ENCODE measurements at regions not wholly inside any gene's neighbourhood (a gene's known extent, or its start where the extent isn't known, plus 50 kb on each side); places are given as distances from the start of the nearest gene placed in this dataset.
"Not testable (repeated sequence)": the region's sequence is repeated elsewhere in the genome, so short reads cannot be mapped to it uniquely, and the experiment has no call there.

DNA sequence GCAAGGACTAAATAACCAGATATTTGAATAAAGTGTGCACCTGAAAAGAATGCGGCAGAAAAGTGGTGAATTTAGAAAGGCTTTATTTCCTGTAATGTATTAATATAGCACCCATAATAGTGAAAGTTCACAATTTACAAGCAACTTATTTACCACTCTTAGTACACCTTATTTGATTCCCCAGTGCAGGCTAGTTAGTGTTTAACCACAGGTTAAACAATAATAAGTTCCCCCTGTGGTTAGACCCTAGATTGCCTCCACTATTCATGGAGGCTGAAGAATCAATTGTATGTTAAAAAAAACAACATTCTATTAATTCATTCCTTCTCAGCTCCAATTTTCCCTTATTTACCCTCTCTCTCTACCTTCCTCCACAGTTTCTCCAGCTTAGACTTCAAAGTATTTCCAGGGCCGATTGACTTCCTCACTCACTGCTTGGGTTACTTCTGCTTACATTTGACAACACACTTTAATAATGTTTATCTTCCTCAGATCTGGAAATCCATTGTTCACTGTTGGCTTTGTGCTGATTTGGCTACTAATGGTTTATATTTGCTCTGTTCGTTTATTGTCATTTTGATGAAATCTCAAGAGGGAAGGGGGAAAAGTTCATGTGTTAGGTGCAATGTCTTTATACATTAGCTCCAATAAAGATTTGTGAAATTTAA is 796.3 kb downstream of the BRINP3 start:
- DNase-seq: no peak

DNA sequence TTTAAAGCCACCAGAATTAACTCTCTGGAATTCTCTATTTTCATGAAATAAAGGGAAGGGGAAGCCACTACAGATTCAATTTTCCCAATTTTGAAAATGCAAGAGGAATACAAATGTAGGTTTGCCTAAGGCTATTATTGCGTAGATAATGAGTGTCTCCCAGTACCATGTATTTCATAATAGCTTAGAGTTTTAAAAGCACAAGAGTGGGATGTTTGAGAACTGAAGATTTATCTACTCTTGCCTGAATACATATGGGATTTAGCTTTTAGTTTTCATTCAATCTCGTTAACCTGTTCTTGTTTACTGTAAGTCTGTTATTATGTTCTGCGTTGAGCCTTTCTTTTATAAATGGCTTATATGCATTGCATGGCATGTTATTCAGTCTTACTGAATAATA is 795.1 kb downstream of the BRINP3 start:
- DNase-seq: no peak

DNA sequence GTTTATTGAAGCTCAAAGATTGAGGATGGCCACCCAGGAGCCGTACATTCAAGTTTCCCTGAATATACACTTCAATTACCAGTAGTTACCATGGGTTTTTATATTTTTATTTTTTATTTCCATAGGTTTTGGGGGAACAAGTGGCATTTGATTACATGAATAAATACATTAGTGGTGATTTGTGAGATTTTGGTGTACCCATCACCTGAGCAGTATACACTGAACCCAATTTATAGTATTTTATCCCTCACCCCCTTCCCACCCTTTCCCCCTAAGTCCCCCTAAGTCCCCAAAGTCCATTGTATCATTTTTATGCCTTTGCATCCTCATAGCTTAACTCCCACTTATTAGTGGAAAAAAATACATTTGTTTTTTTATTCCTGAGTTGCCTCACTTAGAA is 791.4 kb downstream of the BRINP3 start:
- no peak for DNase-seq

DNA sequence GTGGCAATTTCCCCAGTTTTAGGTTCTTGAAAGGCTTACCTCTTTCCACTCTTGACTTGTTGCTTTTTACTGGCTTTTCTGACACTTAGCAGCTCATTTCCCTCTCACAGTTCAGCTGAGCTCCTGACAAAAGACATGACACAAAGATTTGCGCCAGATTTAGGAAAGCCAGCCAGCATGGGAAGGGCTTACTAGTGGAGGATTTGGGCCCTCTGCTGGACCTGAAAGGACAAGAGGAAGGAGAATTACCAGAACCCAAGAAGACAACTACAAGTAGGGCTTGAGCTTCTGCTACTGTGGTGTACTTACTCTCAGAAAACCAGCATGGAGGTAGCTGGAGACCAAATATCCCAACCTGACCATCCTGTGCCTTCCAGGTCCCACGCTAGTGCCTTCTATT is 784.5 kb downstream of the BRINP3 start:
- DNase-seq: peak; percentile 3

DNA sequence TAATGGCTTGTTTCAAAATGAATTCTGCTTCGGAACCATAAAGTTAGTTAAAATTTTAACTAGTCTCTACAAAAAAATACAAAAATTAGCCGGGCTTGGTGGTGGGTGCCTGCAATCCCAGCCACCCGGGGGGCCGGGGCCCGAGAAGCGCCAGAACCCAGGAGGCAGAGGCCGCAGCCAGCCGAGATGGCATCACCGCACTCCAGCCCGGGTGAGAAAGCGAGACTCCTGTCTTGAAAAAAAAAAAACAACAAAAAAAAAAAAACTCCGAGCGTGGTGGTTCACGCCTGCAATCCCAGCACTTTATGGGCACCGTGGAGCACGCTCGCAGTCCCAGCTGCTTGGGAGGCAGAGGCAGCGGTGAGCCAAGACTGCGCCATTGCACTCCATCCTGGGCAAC is 781.4 kb downstream of the BRINP3 start:
- no peak for DNase-seq

DNA sequence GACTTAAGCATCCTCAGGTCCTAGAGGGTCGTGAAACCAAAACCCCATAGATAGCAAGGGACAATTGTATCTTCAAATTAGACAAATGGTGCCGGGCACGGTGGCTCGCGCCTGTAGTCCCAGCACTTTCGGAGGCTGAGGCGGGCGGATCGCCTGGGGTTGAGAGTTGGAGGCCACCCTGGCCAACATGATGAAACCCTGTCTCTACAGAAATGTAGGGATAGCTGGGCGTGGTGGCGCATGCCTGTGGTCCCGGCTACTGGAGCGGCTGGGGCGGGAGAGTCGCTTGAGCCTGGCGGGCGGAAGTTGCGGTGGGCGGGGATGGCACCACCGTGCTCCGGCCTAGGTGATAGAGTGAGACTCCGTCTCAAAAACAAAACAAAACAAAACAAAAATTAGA is 780.6 kb downstream of the BRINP3 start:
- no peak for DNase-seq

DNA sequence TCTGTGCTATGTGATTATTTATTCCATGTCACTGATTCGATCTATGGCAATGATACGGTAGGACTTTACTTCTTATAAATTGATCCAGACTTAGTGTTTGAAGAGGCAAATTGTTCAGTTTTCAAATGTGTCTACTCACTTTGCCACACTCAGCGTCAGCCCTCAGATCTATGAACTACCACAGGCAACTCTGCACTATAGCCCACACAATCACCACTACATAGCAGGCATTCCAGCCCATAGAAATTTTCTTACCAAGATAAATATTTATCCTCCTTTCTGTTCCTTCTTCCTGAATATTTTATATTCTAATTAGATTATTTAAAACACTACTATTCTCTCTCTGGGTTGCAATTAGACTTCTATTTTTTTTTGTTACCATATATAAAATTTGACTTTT is 776.1 kb downstream of the BRINP3 start:
- DNase-seq: no peak

DNA sequence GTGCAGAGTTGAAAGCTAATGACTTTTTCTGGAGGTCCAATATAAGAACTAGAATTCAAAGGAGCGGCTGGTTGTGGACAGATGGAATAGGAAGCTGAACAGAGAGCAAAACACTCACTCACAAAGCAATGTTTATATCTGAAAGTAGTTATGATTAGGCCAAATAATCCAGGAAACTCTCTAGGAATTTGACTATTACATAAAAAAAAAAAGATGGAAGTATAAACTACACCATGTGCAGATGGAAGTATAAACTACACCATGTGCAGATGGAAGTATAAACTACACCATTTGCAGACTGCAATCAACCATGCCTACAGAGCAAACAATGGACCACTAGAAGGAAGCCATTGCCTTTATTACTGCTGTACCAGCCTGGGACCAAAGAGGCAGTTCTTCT is 771.1 kb downstream of the BRINP3 start:
- DNase-seq: no peak

DNA sequence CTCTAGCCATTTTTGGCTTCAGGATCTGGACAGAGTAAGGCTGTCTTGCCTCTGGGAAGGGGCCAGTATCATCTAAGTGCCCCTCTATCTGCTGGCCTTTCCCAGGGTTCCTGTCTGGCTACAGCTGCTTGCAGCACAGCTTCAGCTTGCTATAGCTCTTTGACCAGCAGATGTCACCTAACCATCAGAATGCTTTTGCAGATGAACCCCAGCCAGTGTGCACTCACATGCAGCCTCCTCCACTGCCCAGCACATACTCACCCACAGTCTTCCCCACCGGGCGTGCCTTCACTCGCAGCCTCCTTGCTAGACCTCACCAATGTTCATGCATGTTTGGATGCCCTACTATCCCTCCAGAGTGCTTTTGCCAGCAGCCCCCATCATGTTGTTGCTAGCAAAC is 769.0 kb downstream of the BRINP3 start:
- DNase-seq: no peak

DNA sequence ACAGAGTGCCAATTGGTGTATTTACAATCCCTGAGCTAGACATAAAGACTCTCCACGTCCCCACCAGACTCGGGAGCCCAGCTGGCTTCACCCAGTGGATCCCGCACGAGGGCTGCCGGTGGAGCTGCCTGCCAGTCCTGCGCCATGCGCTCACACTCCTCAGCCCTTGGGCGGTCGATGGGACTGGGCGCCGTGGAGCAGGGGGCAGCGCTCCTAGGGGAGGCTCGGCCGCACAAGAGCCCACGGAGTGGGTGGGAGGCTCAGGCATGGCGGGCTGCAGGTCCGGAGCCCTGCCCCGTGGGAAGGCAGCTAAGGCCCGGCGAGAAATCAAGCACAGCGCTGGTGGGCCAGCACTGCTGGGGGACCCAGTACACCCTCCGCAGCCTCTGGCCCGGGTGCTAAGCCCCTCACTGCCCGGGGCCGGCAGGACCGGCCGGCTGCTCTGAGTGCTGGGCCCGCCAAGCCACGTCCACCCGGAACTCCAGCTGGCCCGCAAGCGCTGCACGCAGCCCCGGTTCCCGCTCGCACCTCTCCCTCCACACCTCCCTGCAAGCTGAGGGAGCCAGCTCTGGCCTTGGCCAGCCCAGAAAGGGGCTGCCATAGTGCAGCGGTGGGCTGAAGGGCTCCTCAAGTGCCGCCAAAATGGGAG is 759.4 kb downstream of the BRINP3 start:
- not testable (repeated sequence) for DNase-seq

DNA sequence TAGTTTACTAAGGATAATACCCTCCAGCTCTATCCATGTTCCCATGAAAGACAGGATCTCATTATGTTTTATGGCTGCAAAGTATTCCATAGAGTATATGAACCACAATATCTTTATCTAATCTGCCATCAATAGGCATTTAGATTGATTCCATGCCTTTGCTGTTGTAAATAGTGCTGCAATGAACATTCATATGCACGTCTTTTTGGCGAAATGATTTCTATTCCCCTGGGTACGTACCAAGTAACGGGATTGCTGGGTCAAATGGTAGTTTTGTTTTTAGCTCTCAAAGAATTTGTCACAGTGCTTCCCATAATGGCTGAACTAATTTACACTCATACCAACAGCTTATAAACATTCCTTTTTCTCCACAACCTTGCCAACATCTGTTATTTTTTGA is 750.9 kb downstream of the BRINP3 start:
- no peak for DNase-seq

DNA sequence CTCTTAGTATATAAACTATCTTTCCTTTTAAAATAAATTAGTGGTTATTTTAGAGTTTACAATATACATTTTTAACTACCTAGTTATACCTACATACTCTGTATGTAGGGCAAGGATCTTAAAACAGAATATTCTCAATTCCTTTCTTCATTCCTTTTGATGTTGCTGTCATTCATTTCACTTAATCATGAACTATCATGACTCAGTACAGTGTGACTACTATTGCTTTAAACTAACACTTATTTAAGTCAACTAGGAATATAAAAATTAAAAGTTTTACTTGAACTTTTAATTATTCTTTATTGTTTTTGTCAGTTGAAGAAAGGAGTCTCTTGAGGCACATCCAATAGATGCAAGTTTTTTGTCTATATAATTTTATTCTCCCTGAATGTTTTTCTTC is 726.4 kb downstream of the BRINP3 start:
- no peak for DNase-seq

DNA sequence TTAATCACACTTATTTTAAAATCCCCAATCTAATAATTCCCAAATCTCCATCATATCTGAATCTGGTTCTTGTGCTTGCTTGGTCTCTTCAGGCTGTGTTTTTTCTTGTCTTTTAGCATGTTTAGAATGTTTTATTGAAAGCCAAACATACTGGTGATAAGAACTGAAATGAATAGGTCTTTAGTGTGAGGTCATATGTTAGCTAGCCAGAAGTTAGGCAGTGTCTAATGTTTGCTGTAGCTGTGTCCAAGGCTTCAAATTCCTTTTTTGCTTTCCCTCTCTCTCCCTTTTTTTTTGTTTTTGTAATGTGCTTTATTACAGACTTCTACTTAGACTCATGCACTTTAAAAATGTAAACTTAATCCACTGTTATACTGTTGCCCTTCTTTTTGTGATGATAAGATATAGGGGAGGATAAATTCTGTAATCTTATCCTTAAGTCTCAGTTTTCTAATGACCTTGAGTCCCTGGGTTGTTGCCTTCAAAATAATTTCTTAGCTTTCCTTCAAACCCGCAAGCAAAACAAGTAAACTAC is 725.1 kb downstream of the BRINP3 start:
- peak; percentile 5 for DNase-seq

DNA sequence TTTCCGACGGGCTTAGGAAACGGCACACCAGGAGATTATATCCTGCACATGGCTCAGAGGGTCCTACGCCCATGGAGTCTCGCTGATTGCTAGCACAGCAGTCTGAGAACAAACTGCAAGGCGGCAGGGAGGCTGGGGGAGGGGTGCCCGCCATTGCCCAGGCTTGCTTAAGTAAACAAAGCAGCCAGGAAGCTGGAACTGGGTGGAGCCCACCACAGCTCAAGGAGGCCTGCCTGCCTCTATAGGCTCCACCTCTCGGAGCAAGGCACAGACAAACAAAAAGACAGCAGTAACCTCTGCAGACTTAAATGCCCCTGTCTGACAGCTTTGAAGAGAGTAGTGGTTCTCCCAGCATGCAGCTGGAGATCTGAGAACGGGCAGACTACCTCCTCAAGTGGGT is 722.6 kb downstream of the BRINP3 start:
- not testable (repeated sequence) for DNase-seq

DNA sequence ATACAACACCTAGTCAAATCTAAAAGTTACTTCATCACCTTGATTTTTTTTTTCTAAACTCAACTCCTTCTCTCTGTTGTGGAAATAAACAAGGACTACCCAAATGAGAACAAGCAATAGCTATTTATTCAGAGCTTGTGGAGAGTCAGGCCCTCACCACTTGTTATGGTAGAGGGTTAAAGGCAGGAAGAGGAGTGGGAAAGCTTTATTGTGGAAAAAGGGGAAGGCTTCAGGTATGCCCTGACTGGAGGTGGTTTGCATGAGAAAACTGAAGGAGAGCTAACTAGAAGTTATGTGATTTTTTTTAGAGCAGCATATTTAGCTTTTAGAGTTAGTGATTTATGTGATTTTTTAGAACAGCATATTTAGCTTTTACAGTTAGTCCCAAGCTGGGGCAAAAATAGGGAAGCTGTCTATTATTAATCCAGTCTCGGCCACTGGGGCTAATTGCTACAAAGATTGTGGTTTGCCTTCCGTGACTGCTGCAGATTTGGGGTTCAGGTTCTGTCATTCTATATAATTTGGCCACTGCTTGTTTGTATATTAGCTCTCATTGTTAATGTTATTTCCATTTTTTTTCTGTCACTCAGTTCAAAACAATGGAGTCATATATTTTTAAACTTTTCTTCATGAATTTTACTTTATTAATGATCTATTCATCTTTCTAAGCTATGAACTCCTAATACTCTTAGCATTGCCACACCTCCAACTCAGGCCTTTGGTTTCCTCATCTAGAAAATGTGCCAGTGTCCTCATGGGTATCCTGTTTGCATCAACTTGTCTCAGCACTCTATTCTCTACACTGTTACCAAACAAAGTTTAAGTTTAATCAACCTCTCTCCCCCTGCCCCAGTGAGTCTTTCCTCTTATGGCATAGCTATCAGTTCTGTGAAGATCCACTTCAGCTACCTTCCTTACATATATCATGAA is 713.0 kb downstream of the BRINP3 start:
- no peak for DNase-seq

DNA sequence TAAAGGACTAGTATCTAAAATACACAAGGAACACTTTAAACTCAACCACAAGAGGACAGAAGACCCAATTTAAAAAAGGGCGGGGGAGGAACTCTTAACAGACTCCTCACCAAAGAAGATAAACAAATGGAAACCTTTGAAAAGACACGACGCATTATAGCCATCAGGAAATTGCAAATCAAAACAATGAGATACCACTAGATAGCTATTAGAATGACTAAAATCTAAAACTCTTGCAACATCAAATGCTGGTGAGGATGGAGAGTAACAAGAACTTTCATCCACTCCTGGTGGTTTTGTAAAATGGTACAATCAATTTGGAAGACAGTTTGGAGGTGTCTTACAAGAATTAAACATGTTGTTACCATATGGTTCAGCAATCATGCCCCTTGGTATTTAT is 708.2 kb downstream of the BRINP3 start:
- DNase-seq: no peak

DNA sequence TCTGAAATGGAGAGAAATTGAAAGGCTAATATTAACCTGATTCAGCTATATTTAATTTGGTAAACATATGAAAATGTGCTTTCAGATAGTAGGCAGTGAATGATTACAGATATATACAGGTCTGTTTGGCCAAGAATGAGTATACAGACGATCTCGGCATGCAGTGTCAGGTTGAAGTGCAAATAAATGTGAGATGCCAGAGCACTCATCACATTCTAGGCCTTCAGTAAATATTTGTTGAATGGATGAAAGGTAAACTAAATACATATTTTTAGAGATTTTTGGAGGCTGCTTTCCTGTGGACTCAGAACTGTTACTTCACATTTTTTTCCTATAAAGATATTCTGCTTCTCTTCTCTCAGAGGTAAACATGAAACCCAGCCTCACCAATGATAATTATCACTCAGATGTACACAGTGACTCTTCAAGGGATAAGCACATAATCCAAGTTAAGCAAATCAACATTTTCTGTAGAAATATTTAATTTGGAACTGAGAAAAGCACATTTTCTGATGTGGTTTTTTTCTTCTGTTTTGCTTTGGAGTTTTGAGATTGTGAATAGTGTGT is 702.9 kb downstream of the BRINP3 start:
- DNase-seq: no peak

DNA sequence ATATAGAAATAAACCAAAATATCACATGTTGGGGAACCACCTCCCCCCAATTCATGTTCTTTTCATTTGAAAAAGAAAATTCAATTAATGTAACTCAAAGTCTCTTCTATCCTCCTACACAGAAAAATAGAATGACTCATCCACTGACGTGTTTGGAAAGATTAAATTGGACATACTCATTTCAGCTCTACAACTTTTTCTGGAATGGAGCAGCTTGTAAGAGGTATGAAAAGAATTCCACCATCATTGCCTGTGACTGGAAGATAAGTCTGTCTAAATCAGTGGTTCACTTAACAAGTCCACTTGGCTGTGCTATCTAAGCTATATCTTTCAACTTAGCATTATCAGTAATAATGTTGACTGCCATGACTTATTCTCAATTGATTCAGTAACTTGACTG is 702.3 kb downstream of the BRINP3 start:
- peak; percentile 81 for DNase-seq

DNA sequence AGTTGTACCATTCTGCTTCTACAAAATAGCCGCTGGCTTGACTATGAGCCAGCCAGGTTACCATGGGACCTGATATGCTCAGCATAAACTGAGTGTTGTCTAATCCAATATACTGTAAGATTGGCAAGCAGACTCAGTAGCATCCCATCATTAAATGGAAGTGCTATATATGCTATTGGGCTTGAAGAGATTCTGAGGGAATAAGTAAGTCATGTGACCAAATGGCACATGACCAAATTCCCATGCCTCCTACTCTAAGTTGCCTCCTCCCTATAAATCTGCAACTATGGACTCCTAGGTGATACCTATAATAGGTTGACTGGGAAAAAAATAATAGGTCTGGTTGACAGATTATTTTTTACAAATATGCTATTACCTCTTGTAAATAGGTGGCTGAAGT is 698.6 kb downstream of the BRINP3 start:
- no peak for DNase-seq

DNA sequence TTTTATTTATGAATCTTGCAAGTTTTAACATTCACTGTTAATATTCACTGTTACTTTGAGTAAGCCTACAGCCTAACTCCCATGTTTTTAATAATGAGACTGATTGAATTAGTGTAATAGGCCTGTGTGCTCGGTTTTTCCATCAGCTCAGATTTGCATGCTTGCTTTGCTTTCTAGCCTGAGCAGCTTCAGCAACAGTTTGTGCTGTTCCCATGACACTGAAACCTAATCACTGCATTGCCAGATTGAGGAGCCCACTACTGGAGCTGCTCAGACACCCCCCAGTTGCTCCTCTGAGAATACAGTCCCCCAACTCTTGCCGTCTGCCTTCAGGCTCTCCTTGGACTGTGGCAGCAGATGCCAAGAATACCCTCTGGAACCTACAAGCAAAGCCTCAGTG is 695.4 kb downstream of the BRINP3 start:
- DNase-seq: no peak

DNA sequence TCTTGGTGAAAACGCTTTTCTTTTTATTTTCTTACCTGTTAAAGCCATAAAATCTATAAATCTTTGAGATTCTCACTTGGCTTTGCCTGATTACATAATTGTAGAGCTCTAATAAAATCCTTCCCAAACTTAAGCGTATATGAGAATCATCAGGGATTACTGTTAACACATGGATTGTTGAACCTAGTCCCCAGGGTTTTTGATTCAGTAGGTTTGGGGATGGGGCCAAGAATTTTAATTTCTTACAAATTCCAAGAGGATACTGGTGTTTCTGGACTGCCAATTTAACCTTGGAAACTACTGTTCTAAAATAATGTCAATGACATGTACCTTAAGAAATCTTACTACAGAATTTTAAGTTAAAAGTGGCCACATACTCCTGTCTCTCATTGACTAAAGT is 694.2 kb downstream of the BRINP3 start:
- DNase-seq: no peak

DNA sequence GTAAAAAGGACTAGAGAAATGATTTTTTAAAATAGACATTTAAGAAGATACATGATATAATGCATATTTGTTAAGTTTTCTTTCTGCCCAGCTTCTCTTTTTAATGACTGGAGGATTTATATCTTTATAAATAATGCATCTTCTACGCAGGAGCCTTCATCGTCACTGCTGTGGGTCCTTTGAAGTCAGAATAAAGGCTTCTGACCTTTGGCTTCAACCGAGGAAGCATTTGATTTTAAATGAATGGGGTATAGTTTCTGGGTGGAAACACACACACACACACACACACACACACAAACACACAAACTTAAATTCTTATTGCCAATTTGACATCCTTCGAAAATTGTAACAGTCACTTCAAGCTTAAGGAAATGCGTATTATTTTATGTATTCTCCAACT is 690.9 kb downstream of the BRINP3 start:
- DNase-seq: no peak

DNA sequence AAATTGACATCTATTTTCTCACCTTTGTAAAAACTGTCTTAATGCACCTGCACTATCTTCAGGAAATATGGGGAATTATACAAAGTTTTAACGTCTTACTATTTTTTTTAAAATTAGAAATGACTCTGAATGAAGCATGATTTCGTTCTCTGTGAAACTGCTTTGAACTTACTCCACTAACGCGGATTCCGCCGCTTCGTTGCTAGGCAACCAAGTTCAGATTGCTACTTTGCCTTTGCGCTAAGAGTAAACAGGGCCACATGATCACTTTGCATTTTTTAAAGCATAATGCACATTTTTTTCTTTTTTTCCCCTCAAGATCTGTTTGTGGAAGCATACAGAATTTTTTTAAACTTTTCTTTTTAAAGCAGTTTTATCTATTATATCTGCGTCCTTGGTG is 690.5 kb downstream of the BRINP3 start:
- no peak for DNase-seq

Measured in fibroblast of skin of back (primary cell).